RWPE2 (cell line): ENCODE measurements at regions not wholly inside any gene's neighbourhood (a gene's known extent, or its start where the extent isn't known, plus 50 kb on each side); places are given as distances from the start of the nearest gene placed in this dataset.
"Not testable (repeated sequence)": the region's sequence is repeated elsewhere in the genome, so short reads cannot be mapped to it uniquely, and the experiment has no call there.

Source experiments
- ATAC-seq: fragments of 200-7000 bp; cut with Tn5 transposase; 3 replicates; pipeline ENCODE4 v1.9.1; 2021; ENCODE audit warnings: low read depth
- DNase-seq: peaks from one replicate; pipeline ENCODE4 v3.0.0-alpha.2; 2020; ENCODE audit warnings: low spot score
- H3K27ac ChIP-seq: fragments of 450-650 bp; 2 replicates; pipeline ENCODE4 v1.5.1; 2017; ENCODE audit warnings: mild to moderate bottlenecking; ENCODE audit not compliant: poor library complexity, severe bottlenecking
- H3K27me3 ChIP-seq: fragments of 250-450 bp; sonication (Bioruptor Pico); 2 replicates; pipeline ENCODE4 v1.5.1; 2021; ENCODE audit warnings: mild to moderate bottlenecking, moderate library complexity; ENCODE audit not compliant: insufficient read depth, poor library complexity, severe bottlenecking
- H3K36me3 ChIP-seq: fragments of 250-450 bp; sonication (Bioruptor Pico); 2 replicates; pipeline ENCODE4 v1.5.1; 2020; ENCODE audit warnings: low read depth, mild to moderate bottlenecking, moderate library complexity
- H3K4me1 ChIP-seq: fragments of 250-450 bp; sonication (Bioruptor Pico); 2 replicates; pipeline ENCODE4 v1.5.1; 2021; ENCODE audit warnings: mild to moderate bottlenecking, moderate library complexity; ENCODE audit not compliant: insufficient read depth, poor library complexity, severe bottlenecking
- H3K4me3 ChIP-seq: fragments of 250-450 bp; sonication (Bioruptor Pico); 2 replicates; pipeline ENCODE4 v1.5.1; 2021; ENCODE audit warnings: mild to moderate bottlenecking, moderate library complexity; ENCODE audit not compliant: severe bottlenecking
- H3K9me3 ChIP-seq: fragments of 250-450 bp; sonication (Bioruptor Pico); 2 replicates; pipeline ENCODE4 v1.5.1; 2021; ENCODE audit warnings: mild to moderate bottlenecking, moderate library complexity; ENCODE audit not compliant: severe bottlenecking
- TF ChIP-seq, protein P1 (sequence below): fragments of 450-650 bp; IDR thresholded peaks from one replicate; pipeline ENCODE4 v1.5.1; 2017; ENCODE audit warnings: mild to moderate bottlenecking, moderate library complexity; ENCODE audit not compliant: poor library complexity, severe bottlenecking

DNA sequence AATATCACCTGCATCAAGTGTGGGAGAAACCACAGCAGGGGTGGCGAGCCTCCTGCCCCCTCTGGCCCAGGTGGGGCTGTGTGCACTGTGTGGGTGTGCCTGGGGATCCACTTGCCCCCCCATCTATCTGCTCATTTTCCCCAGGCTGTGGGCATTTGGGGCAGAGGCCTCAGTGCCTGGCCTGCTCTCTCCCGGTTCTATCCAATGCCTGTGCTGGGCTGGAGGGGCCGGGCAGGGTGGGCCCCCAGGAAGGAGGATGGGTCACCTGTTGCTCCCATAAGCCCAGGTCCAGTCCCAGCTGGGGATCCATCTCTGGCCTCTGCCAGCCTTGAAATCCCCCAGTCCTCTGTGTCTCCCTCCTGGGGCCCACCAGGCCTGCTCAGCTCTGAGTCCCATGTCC is 105.6 kb downstream of the TMEM121 start:
- DNase-seq, result peak; percentile 57

DNA sequence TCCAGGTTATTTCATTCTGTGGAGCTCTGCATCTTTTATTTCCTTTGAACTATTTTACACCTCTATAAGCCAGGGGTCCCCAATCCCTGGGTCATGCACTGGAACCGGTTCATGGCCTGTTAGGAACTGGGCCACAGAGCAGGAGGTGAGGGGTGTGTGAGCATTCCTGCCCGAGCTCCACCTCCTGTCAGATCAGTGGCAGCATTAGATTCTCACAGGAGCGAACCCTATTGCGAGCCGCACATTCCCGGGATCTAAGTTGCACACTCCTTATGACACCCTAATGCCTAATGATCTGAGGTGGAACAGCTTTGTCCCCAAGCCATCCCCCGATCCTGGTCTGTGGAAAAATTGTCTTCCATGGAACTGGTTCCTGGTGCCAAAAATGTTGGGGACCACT is 107.2 kb downstream of the TMEM121 start:
- not testable (repeated sequence) for H3K4me1 ChIP-seq, H3K9me3 ChIP-seq, H3K4me3 ChIP-seq, H3K27me3 ChIP-seq, ATAC-seq, H3K27ac ChIP-seq, H3K36me3 ChIP-seq, DNase-seq

More for the DNA sequence above, 105.6 kb downstream of the TMEM121 start:
- no peak for ATAC-seq
- Histone ChIP-seq H3K4me3 (no peak overlapping the region), H3K36me3 (no peaks in the 10 kb centered on the region), H3K9me3 (no peaks in the 10 kb centered on the region), H3K27ac (no peak overlapping the region), H3K4me1 (no peaks in the 10 kb centered on the region), H3K27me3 (no peaks in the 10 kb centered on the region)
- TF ChIP-seq, protein P1, sequence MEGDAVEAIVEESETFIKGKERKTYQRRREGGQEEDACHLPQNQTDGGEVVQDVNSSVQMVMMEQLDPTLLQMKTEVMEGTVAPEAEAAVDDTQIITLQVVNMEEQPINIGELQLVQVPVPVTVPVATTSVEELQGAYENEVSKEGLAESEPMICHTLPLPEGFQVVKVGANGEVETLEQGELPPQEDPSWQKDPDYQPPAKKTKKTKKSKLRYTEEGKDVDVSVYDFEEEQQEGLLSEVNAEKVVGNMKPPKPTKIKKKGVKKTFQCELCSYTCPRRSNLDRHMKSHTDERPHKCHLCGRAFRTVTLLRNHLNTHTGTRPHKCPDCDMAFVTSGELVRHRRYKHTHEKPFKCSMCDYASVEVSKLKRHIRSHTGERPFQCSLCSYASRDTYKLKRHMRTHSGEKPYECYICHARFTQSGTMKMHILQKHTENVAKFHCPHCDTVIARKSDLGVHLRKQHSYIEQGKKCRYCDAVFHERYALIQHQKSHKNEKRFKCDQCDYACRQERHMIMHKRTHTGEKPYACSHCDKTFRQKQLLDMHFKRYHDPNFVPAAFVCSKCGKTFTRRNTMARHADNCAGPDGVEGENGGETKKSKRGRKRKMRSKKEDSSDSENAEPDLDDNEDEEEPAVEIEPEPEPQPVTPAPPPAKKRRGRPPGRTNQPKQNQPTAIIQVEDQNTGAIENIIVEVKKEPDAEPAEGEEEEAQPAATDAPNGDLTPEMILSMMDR, result no peak

DNA sequence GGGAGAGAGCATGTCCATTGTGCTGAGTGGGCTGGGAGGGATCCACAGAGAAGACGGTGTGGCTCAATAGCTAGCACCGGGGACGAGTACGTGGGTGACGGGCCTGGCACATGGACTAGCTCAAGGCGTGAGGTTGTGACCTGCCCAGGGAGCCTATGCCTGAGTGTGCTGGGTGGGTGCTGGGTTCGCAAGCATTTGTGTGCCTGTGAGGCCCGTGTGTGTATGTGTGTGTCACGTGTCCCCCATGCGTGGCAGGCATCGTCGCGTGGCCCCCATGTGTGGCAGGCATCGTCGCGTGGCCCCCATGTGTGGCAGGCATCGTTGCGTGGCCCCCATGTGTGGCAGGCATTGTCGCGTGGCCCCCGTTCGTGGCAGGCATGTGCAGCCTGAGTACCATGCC is 109.2 kb downstream of the TMEM121 start:
- Histone ChIP-seq H3K27me3 (no peaks in the 10 kb centered on the region), H3K27ac (no peak overlapping the region), H3K4me1 (no peaks in the 10 kb centered on the region), H3K36me3 (no peaks in the 10 kb centered on the region), H3K4me3 (no peak overlapping the region), H3K9me3 (no peaks in the 10 kb centered on the region)
- TF ChIP-seq, protein P1, result no peak
- DNase-seq (no peak), ATAC-seq (no peak)

DNA sequence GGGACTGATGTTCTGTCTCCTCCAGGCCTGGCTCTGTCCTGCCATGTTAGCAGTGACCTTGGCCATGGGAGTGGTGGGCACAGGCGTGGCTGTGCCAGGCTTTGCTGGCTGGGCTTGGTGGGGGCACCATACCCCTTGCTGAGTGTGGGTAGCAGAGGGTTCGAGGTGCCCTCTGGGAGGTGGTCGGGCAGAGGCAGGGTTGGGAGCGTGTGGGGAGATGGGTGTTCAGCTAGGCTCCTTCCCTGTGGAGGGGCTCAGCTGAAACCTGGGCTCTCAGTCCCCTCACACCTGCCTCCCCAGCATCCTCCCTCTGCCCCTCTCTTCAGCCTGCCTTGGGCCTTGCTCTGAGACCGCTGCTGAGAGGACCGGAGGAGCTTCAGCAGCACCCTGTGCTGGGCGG is 109.6 kb downstream of the TMEM121 start:
- H3K9me3 ChIP-seq, H3K27ac ChIP-seq, H3K27me3 ChIP-seq, DNase-seq, H3K4me3 ChIP-seq, H3K4me1 ChIP-seq, H3K36me3 ChIP-seq: not testable (repeated sequence)
- ATAC-seq, result peak; percentile 34; the same call in 1 of the 3 replicates

DNA sequence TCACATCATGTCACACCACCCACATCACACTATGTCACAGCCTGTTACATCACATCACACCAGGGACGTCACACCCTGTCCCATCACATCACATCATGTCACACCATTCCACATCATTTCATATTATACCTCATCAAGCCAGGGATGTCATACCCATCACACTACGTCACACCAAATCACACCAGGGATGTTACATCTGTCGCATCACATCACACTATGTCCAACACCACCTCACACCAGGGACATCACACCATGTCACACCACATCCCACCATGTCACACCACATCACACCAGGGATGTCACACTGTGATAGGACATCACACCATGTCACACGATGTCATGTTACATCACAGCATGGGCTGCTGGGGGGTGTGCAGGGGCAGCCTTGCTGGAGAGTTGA is 110.6 kb downstream of the TMEM121 start:
- no peaks in the 10 kb centered on the region for H3K4me1 ChIP-seq
- H3K27me3 ChIP-seq, result no peaks in the 10 kb centered on the region
- ATAC-seq (no peak), DNase-seq (no peak)
- TF ChIP-seq, protein P1, result no peak
- H3K27ac ChIP-seq, result no peak overlapping the region
- H3K4me3 ChIP-seq, result no peak overlapping the region
- H3K9me3 ChIP-seq, result no peaks in the 10 kb centered on the region
- H3K36me3 ChIP-seq, result no peaks in the 10 kb centered on the region

DNA sequence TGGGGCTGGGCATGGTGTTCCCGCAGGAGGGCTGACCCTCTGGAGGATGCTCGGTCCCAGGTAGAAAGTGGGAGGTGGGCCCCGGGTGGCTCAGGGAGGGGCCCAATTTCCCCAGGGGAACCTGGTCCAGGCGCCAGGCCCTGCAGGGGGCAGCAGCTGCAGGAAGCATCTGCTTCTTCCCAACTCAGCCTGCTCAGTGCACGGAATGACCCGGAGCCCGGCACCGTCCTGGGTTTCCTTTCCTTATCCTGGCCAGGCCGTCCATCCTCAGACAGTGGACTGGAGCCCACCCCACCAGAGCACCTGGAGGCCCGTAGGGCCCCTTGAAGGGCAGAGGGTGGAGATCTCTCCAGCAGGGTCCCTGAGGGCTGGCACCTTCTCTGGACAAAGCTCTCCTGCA is 111.0 kb downstream of the TMEM121 start:
- 0 out of 3 replicates have a peak, but pooled peaks have one; percentile 16 for ATAC-seq
- not testable (repeated sequence) for H3K27ac ChIP-seq, DNase-seq, H3K9me3 ChIP-seq, H3K36me3 ChIP-seq, H3K4me3 ChIP-seq, H3K27me3 ChIP-seq, H3K4me1 ChIP-seq

DNA sequence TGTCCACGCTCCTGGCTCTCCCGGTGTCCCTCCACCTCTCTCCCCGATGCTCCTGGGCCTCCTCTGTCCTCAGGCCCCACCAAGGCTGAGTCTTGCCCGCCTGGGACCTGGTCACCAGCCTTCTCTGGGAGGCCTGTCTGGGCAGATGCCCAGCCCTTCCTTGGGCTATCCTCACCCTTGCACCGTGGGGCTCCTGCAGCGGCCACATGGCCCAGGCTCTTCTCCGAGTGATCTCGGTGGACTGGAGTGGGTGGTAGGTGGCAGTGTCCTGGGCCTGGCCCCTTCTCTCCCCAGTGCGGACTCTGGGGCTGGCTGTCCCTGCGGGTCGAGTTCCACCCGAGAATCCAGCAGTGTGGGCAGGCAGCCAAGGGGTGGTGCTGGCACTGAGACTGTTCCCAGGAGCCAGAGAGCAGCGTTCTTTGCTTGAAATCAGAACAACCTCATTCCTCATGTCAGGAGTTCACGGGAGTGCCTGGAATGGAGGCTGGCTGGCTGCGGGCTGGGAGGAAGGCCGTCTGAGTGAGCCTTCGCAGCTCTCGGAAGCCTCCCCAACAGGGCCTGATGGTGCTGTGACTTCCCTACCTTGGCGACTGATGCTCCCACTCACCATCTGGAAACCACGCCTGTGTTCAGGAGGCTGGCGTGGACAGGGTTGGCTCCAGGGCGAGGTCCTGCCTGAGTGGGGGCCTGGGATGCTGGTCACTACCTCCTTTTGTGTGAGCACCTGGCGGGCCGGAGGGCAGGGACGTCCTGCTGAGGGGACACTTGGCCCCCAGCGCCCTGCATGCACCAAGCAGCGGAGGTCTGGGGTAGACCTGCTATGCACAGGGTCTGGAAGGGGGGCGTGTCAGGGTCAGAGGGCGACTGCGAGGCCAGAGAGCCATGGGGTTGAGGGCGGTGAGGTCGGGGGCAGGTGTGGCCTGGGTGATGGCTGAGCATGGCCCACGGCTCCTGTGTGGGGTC is 113.9 kb downstream of the TMEM121 start:
- not testable (repeated sequence) for H3K9me3 ChIP-seq, ATAC-seq, H3K27me3 ChIP-seq, H3K4me1 ChIP-seq, H3K36me3 ChIP-seq, H3K4me3 ChIP-seq, DNase-seq, H3K27ac ChIP-seq
